PC-9 (cell line): ENCODE measurements at regions not wholly inside any gene's neighbourhood (a gene's known extent, or its start where the extent isn't known, plus 50 kb on each side); places are given as distances from the start of the nearest gene placed in this dataset.

ENCODE experiments used
- CTCF ChIP-seq: fragments of 200-600 bp; sonication (generic); conservative IDR thresholded peaks from 2 replicates; pipeline ENCODE4 v1.6.1; 2017; ENCODE audit warnings: mixed run types, antibody characterized with exemption, mild to moderate bottlenecking, moderate library complexity
- EZH2 ChIP-seq: fragments of 200-600 bp; sonication (generic); IDR thresholded peaks from 2 replicates; pipeline ENCODE4 v1.8.0; 2017; ENCODE audit warnings: antibody characterized with exemption, low read depth

- TF ChIP-seq CTCF (no peak), EZH2 (no peak)
Observed at GRCh38 chrX:8868070-8868773, 67.0 kb upstream of the FAM9A start.
